ENCODE measurements at regions not wholly inside any gene's neighbourhood (a gene's known extent, or its start where the extent isn't known, plus 50 kb on each side); places are given as distances from the start of the nearest gene placed in this dataset.

DNA sequence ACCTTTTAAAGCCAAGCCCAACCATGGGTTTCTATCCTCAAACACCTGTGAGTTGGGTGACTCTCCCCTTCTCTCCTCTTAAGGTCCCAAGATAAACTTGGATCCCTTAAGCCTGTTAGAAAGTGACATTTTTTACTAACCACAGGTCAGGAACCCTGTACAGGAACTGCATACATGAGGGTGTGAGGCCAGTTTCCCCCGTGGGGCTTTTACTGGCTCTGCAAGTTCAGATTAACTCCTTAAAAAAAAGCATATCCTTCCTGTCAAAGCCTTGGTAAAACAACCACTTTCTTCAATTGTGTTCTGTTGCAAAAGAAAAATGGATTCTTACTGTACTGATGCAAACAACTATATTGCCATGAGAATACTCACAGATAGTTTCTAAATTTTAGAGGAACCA is 2638.7 kb upstream of the PCDH20 start:
- DNase-seq (ENCODE audit: insufficient read length, low spot score, missing footprints): no peak
- no peak overlapping the region for H3K27ac ChIP-seq (ENCODE audit: low read depth, low read length)
- H3K79me2 ChIP-seq (ENCODE audit: insufficient read depth, low read length): no peaks in the 10 kb centered on the region
- H3K9me3 ChIP-seq (ENCODE audit: low read depth, low read length): no peaks in the 10 kb centered on the region
- no peak overlapping the region for H3K4me3 ChIP-seq (ENCODE audit: insufficient read depth, low read length)
- TF ChIP-seq, protein P1, sequence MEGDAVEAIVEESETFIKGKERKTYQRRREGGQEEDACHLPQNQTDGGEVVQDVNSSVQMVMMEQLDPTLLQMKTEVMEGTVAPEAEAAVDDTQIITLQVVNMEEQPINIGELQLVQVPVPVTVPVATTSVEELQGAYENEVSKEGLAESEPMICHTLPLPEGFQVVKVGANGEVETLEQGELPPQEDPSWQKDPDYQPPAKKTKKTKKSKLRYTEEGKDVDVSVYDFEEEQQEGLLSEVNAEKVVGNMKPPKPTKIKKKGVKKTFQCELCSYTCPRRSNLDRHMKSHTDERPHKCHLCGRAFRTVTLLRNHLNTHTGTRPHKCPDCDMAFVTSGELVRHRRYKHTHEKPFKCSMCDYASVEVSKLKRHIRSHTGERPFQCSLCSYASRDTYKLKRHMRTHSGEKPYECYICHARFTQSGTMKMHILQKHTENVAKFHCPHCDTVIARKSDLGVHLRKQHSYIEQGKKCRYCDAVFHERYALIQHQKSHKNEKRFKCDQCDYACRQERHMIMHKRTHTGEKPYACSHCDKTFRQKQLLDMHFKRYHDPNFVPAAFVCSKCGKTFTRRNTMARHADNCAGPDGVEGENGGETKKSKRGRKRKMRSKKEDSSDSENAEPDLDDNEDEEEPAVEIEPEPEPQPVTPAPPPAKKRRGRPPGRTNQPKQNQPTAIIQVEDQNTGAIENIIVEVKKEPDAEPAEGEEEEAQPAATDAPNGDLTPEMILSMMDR (IDR thresholded peaks at IDR 0.05; ENCODE audit: extremely low read depth, low read depth, low read length): no peak
- H3K4me1 ChIP-seq (ENCODE audit: insufficient read depth, low read length): no peaks in the 10 kb centered on the region
- H3K27me3 ChIP-seq (ENCODE audit: insufficient read depth, low read length): no peaks in the 10 kb centered on the region
- H3K4me2 ChIP-seq (ENCODE audit: insufficient read depth, low read length): no peak overlapping the region
- H3K36me3 ChIP-seq (ENCODE audit: insufficient read depth, low read length): no peaks in the 10 kb centered on the region
- H4K20me1 ChIP-seq (ENCODE audit: insufficient read depth, low read length): no peaks in the 10 kb centered on the region
- no peak overlapping the region for H2AFZ ChIP-seq (ENCODE audit: low read length)

DNA sequence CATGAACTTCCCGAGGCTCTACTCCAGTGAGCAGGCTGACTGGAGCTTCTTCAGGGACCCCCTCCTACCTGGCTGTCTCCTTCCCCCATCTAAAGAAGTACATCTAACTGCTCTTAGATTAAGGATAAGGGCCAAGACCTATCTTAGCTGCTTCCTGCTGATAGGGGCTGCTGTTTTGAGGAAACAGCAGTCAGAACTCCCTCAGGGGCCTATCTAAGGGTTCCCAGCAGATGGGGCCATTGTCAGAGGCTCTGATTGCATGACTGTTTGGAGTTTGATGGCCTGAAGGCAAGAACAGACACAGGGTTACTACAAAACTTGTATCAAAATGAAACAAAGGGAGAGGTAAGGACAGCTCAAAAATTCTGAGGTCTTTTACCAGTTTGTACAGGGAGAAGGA is 2636.9 kb upstream of the PCDH20 start:
- H2AFZ ChIP-seq (ENCODE audit: low read length): no peak overlapping the region
- DNase-seq (ENCODE audit: insufficient read length, low spot score, missing footprints): no peak
- no peak overlapping the region for H3K27ac ChIP-seq (ENCODE audit: low read depth, low read length)
- no peak overlapping the region for H3K4me3 ChIP-seq (ENCODE audit: insufficient read depth, low read length)
- H3K36me3 ChIP-seq (ENCODE audit: insufficient read depth, low read length): no peaks in the 10 kb centered on the region
- no peak overlapping the region for H3K4me2 ChIP-seq (ENCODE audit: insufficient read depth, low read length)
- no peaks in the 10 kb centered on the region for H3K79me2 ChIP-seq (ENCODE audit: insufficient read depth, low read length)
- H4K20me1 ChIP-seq (ENCODE audit: insufficient read depth, low read length): no peaks in the 10 kb centered on the region
- H3K27me3 ChIP-seq (ENCODE audit: insufficient read depth, low read length): no peaks in the 10 kb centered on the region
- H3K9me3 ChIP-seq (ENCODE audit: low read depth, low read length): no peaks in the 10 kb centered on the region
- TF ChIP-seq, protein P1 (IDR thresholded peaks at IDR 0.05; ENCODE audit: extremely low read depth, low read depth, low read length): no peak
- H3K4me1 ChIP-seq (ENCODE audit: insufficient read depth, low read length): no peaks in the 10 kb centered on the region

DNA sequence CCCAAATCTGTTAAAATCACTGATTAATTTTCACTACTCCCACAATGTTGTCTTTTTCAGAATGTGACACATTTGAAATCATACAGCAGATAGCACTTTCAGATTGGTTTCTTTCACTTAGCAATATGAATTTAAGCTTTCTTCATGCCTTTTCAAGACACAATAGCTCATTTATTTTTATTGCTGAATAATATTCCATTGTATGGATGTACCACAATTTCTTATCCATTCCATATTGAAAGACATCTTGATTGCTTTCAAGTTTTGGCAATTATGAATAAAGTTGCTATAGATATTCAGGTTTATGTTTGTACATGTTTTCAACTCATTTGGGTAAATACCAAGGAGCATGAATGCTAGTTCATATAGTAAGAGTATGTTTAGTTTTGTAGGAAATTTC is 2635.6 kb upstream of the PCDH20 start:
- TF ChIP-seq, protein P1 (IDR thresholded peaks at IDR 0.05; ENCODE audit: extremely low read depth, low read depth, low read length): no peak

DNA sequence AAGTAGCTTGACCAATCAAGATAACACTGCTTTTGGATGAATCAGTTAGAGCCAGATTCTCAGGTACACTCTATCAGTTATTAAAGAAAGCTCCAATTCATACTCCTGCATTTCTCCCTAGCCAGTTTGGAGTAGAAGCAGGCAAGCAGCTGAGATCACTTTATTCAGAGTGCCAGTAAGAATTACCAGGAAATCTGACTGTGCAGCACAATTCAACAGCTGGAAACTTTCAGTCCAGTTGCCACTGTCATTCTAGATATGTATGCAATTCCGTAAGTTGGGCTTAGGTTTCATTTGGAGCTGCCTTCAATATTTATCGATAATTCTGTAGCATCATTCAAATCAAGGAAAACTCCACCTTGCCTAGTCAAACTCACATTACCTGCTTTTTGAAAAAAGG is 2625.6 kb upstream of the PCDH20 start:
- no peak overlapping the region for H3K4me2 ChIP-seq (ENCODE audit: insufficient read depth, low read length)
- no peaks in the 10 kb centered on the region for H3K4me1 ChIP-seq (ENCODE audit: insufficient read depth, low read length)
- no peaks in the 10 kb centered on the region for H3K79me2 ChIP-seq (ENCODE audit: insufficient read depth, low read length)
- no peak overlapping the region for H2AFZ ChIP-seq (ENCODE audit: low read length)
- no peaks in the 10 kb centered on the region for H4K20me1 ChIP-seq (ENCODE audit: insufficient read depth, low read length)
- no peaks in the 10 kb centered on the region for H3K36me3 ChIP-seq (ENCODE audit: insufficient read depth, low read length)
- TF ChIP-seq, protein P1 (IDR thresholded peaks at IDR 0.05; ENCODE audit: extremely low read depth, low read depth, low read length): no peak
- H3K9me3 ChIP-seq (ENCODE audit: low read depth, low read length): no peaks in the 10 kb centered on the region
- DNase-seq (ENCODE audit: insufficient read length, low spot score, missing footprints): no peak
- H3K4me3 ChIP-seq (ENCODE audit: insufficient read depth, low read length): no peak overlapping the region
- H3K27me3 ChIP-seq (ENCODE audit: insufficient read depth, low read length): no peaks in the 10 kb centered on the region
- no peak overlapping the region for H3K27ac ChIP-seq (ENCODE audit: low read depth, low read length)

More for the DNA sequence above, 2635.6 kb upstream of the PCDH20 start:
- no peaks in the 10 kb centered on the region for H3K4me1 ChIP-seq (ENCODE audit: insufficient read depth, low read length)
- no peak overlapping the region for H2AFZ ChIP-seq (ENCODE audit: low read length)
- no peak overlapping the region for H3K4me3 ChIP-seq (ENCODE audit: insufficient read depth, low read length)
- no peaks in the 10 kb centered on the region for H3K36me3 ChIP-seq (ENCODE audit: insufficient read depth, low read length)
- no peaks in the 10 kb centered on the region for H3K9me3 ChIP-seq (ENCODE audit: low read depth, low read length)
- no peaks in the 10 kb centered on the region for H3K27me3 ChIP-seq (ENCODE audit: insufficient read depth, low read length)
- no peaks in the 10 kb centered on the region for H3K79me2 ChIP-seq (ENCODE audit: insufficient read depth, low read length)
- no peak for DNase-seq (ENCODE audit: insufficient read length, low spot score, missing footprints)
- H4K20me1 ChIP-seq (ENCODE audit: insufficient read depth, low read length): no peaks in the 10 kb centered on the region
- no peak overlapping the region for H3K4me2 ChIP-seq (ENCODE audit: insufficient read depth, low read length)
- H3K27ac ChIP-seq (ENCODE audit: low read depth, low read length): no peak overlapping the region

All from osteoblast (primary cell).